ENCODE measurements at regions not wholly inside any gene's neighbourhood (a gene's known extent, or its start where the extent isn't known, plus 50 kb on each side); places are given as distances from the start of the nearest gene placed in this dataset.
A peak's percentile ranks its signal among the peaks of the same experiment; 100 is the strongest.

GRCh38 chr2:187148059-187148714, 299.2 kb upstream of the ZSWIM2 start:
- Histone ChIP-seq H3K4me3 (ENCODE audit: low read depth, low read length) (no peak overlapping the region), H3K36me3 (no peaks in the 10 kb centered on the region), H3K9me3 (ENCODE audit: severe bottlenecking) (no peaks in the 10 kb centered on the region), H3K27ac (no peak overlapping the region), H3K27me3 (ENCODE audit: insufficient read depth, low read depth, severe bottlenecking) (no peaks in the 10 kb centered on the region)
- DNase-seq = no peak
- TF ChIP-seq, protein P1, sequence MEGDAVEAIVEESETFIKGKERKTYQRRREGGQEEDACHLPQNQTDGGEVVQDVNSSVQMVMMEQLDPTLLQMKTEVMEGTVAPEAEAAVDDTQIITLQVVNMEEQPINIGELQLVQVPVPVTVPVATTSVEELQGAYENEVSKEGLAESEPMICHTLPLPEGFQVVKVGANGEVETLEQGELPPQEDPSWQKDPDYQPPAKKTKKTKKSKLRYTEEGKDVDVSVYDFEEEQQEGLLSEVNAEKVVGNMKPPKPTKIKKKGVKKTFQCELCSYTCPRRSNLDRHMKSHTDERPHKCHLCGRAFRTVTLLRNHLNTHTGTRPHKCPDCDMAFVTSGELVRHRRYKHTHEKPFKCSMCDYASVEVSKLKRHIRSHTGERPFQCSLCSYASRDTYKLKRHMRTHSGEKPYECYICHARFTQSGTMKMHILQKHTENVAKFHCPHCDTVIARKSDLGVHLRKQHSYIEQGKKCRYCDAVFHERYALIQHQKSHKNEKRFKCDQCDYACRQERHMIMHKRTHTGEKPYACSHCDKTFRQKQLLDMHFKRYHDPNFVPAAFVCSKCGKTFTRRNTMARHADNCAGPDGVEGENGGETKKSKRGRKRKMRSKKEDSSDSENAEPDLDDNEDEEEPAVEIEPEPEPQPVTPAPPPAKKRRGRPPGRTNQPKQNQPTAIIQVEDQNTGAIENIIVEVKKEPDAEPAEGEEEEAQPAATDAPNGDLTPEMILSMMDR (IDR thresholded peaks at IDR 0.05; ENCODE audit: low read depth, low read length) = no peak

- no peaks in the 10 kb centered on the region for H3K36me3 ChIP-seq
- no peak overlapping the region for H3K4me3 ChIP-seq (ENCODE audit: low read depth, low read length)
- H3K27ac ChIP-seq = no peak overlapping the region
- H3K9me3 ChIP-seq (ENCODE audit: severe bottlenecking) = no peaks in the 10 kb centered on the region
- H3K27me3 ChIP-seq (ENCODE audit: insufficient read depth, low read depth, severe bottlenecking) = no peaks in the 10 kb centered on the region
- TF ChIP-seq, protein P1 (IDR thresholded peaks at IDR 0.05; ENCODE audit: low read depth, low read length) = no peak
- no peak for DNase-seq
Measured at GRCh38 chr2:187143537-187143936, 294.6 kb upstream of the ZSWIM2 start.

DNA sequence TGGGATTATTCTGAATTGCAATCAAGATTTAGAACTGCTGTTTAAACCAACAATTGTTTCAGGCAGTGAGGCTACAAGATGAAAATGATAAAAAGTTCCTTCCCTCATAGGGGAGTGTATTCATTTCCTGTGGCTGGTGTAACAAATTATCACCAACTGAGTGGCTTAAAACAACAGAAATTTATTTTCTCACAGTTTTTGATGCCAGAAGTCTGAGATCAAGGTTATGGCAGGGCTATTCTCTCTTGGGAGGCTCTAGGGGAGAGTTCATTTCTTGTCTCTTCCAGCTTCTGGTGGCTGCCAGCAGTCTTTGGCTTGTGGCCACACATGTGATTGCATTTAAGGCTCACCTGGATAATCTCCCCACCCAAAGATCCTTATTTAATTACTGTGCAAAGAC, 290.5 kb upstream of the ZSWIM2 start:
- Histone ChIP-seq H3K36me3 (no peaks in the 10 kb centered on the region), H3K27me3 (ENCODE audit: insufficient read depth, low read depth, severe bottlenecking) (no peaks in the 10 kb centered on the region), H3K9me3 (ENCODE audit: severe bottlenecking) (no peaks in the 10 kb centered on the region), H3K27ac (no peak overlapping the region), H3K4me3 (ENCODE audit: low read depth, low read length) (no peak overlapping the region)
- TF ChIP-seq, protein P1 (IDR thresholded peaks at IDR 0.05; ENCODE audit: low read depth, low read length) = no peak
- DNase-seq = no peak

GRCh38 chr2:187138265-187138664, 289.3 kb upstream of the ZSWIM2 start:
- Histone ChIP-seq H3K27me3 (ENCODE audit: insufficient read depth, low read depth, severe bottlenecking) (no peaks in the 10 kb centered on the region), H3K9me3 (ENCODE audit: severe bottlenecking) (no peaks in the 10 kb centered on the region), H3K27ac (no peak overlapping the region), H3K4me3 (ENCODE audit: low read depth, low read length) (no peak overlapping the region), H3K36me3 (no peaks in the 10 kb centered on the region)
- TF ChIP-seq, protein P1 (IDR thresholded peaks at IDR 0.05; ENCODE audit: low read depth, low read length) = peak; percentile 61
- DNase-seq = peak; percentile 33

- Histone ChIP-seq H3K36me3 (no peaks in the 10 kb centered on the region), H3K9me3 (ENCODE audit: severe bottlenecking) (no peaks in the 10 kb centered on the region), H3K27me3 (ENCODE audit: insufficient read depth, low read depth, severe bottlenecking) (no peaks in the 10 kb centered on the region), H3K27ac (no peak overlapping the region), H3K4me3 (ENCODE audit: low read depth, low read length) (no peak overlapping the region)
- DNase-seq = no peak
- TF ChIP-seq, protein P1 (IDR thresholded peaks at IDR 0.05; ENCODE audit: low read depth, low read length) = no peak
Measured at GRCh38 chr2:187136646-187137045, 287.7 kb upstream of the ZSWIM2 start.

DNA sequence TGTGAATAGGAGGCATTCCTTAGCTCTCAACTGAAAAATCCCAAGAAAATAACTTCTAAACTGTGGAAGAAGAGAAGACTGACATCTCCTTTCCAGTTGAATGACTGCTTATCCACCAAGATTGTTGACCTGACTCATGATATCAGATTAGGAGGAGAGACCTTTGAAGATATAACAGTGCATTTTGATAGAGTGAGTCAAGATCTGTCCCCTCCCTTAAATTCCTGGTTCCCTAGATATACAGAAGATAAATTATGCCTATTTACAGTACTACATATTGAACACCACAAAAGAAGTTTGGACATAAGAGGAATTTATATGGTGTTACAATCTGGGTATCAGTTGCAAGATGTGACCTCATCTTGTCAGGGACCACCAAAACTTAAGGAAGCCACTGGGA, 285.3 kb upstream of the ZSWIM2 start:
- Histone ChIP-seq H3K4me3 (ENCODE audit: low read depth, low read length) (no peak overlapping the region), H3K27me3 (ENCODE audit: insufficient read depth, low read depth, severe bottlenecking) (no peaks in the 10 kb centered on the region), H3K27ac (no peak overlapping the region), H3K9me3 (ENCODE audit: severe bottlenecking) (no peaks in the 10 kb centered on the region), H3K36me3 (no peaks in the 10 kb centered on the region)
- DNase-seq = no peak
- TF ChIP-seq, protein P1 (IDR thresholded peaks at IDR 0.05; ENCODE audit: low read depth, low read length) = no peak

Data from WERI-Rb-1 (cell line).